CD4-positive, alpha-beta T cell (primary cell): ENCODE measurements at regions not wholly inside any gene's neighbourhood (a gene's known extent, or its start where the extent isn't known, plus 50 kb on each side); places are given as distances from the start of the nearest gene placed in this dataset.

ENCODE experiments used
- ATAC-seq: fragments of 200-7000 bp; cut with Tn5 transposase; one replicate; pipeline ENCODE4 v1.10.0; 2022; ENCODE audit warnings: mild to moderate bottlenecking; ENCODE audit not compliant: poor library complexity
- CTCF ChIA-PET: fragments of 350-600 bp; sonication (Branson Sonifier 250); formaldehyde crosslinking; loops from one replicate; lab custom pipeline; 2021; ENCODE audit warnings: antibody characterized with exemption, inconsistent platforms; lab: Charles Lee
- POLR2A ChIA-PET: fragments of 350-600 bp; sonication (Branson Sonifier 250); formaldehyde crosslinking; loops from one replicate; lab custom pipeline; 2021; ENCODE audit warnings: antibody characterized with exemption, inconsistent platforms; lab: Charles Lee
- DNase-seq, 14 experiments: peaks; one replicate each; pipeline ENCODE4 v3.0.0-alpha.2; 2013 to 2020; ENCODE audit warnings: mixed read lengths in 2 of 14
- H3K27ac ChIP-seq, 2 donors: one replicate each; pipeline versions ENCODE4 v1.5.1 to v1.7.0; 2013; ENCODE audit warnings: low read length in 2 of 2, low read depth in 1 of 2, mild to moderate bottlenecking in 1 of 2
- H3K27me3 ChIP-seq, 2 experiments: 1 replicate in 1 of 2; 2 replicates in 1 of 2; pipeline versions ENCODE4 v1.6.1 to v1.7.0; 2013; ENCODE audit warnings: low read length in 2 of 2, control low read depth in 1 of 2, mild to moderate bottlenecking in 1 of 2, moderate library complexity in 1 of 2; ENCODE audit not compliant: insufficient read depth in 2 of 2, control insufficient read depth in 1 of 2
- H3K36me3 ChIP-seq: one replicate; pipeline ENCODE4 v1.6.1; 2013; ENCODE audit warnings: low read length, control low read depth; ENCODE audit not compliant: insufficient read depth
- H3K4me1 ChIP-seq: one replicate; pipeline ENCODE4 v1.6.1; 2013; ENCODE audit warnings: low read length, control low read depth; ENCODE audit not compliant: insufficient read depth
- H3K4me3 ChIP-seq: one replicate; pipeline ENCODE4 v1.5.1; 2013; ENCODE audit warnings: mild to moderate bottlenecking, low read length, moderate library complexity
- H3K9me3 ChIP-seq, 2 experiments: 1 replicate in 1 of 2; 2 replicates in 1 of 2; pipeline versions ENCODE4 v1.6.1 to v1.7.0; 2013; ENCODE audit warnings: low read length in 2 of 2, mild to moderate bottlenecking in 2 of 2, control low read depth in 1 of 2, moderate library complexity in 1 of 2; ENCODE audit not compliant: control insufficient read depth in 1 of 2, insufficient read depth in 1 of 2
- H3K27ac Mint-ChIP-seq: one replicate; pipeline ENCODE4 v1.8.0; 2020; ENCODE audit warnings: mixed read lengths
- H3K27me3 Mint-ChIP-seq: one replicate; pipeline ENCODE4 v1.8.0; 2021; ENCODE audit warnings: mixed read lengths
- H3K36me3 Mint-ChIP-seq: one replicate; pipeline ENCODE4 v1.8.0; 2021; ENCODE audit warnings: low read depth, mixed read lengths
- H3K4me1 Mint-ChIP-seq: one replicate; pipeline ENCODE4 v1.8.0; 2021; ENCODE audit warnings: low read depth, mixed read lengths
- H3K4me3 Mint-ChIP-seq: one replicate; pipeline ENCODE4 v1.8.0; 2020; ENCODE audit warnings: mild to moderate bottlenecking, mixed read lengths
- H3K9me3 Mint-ChIP-seq: one replicate; pipeline ENCODE4 v1.8.0; 2020; ENCODE audit warnings: mixed read lengths
- CTCF ChIP-seq: fragments of 200-600 bp; IDR thresholded peaks from one replicate; pipeline ENCODE4 v1.8.0; 2022; ENCODE audit warnings: antibody characterized with exemption, mild to moderate bottlenecking
- intact Hi-C, 2 experiments: fragments of 100-400 bp; cut with DNase I in 1 of 2; cut with micrococcal nuclease in 1 of 2; formaldehyde crosslinking; loops; one replicate each; pipeline versions ENCODE4 v1.15.1 to v1.9.0; 2023 to 2025; cut with DNase I, micrococcal nuclease

- Histone ChIP-seq H3K27me3 (no peaks in the 10 kb centered on the region), H3K4me3 (no peak overlapping the region), H3K27ac (no peak overlapping the region), H3K9me3 (peaks cover 0 to 4% of the 10 kb centered on the region in 2 experiments), H3K4me1 (no peaks in the 10 kb centered on the region), H3K36me3 (no peaks in the 10 kb centered on the region)
- Mint-ChIP-seq H3K4me3 (no peak overlapping the region), H3K9me3 (peaks cover 21% of the 10 kb centered on the region), H3K27ac (no peak overlapping the region), H3K36me3 (no peaks in the 10 kb centered on the region), H3K4me1 (no peaks in the 10 kb centered on the region), H3K27me3 (no peaks in the 10 kb centered on the region)
- intact Hi-C loops: no loop called here
- POLR2A ChIA-PET: no interaction called here
- DNase-seq (no peak), ATAC-seq (no peak)
- no peak for TF ChIP-seq CTCF
- CTCF ChIA-PET: no interaction called here
Observed at GRCh38 chr18:28514699-28515098, 337.8 kb upstream of the CDH2 start.

- Histone ChIP-seq H3K9me3 (no peaks in the 10 kb centered on the region), H3K27ac (no peak overlapping the region), H3K4me3 (no peak overlapping the region), H3K36me3 (no peaks in the 10 kb centered on the region), H3K27me3 (no peaks in the 10 kb centered on the region), H3K4me1 (no peaks in the 10 kb centered on the region)
- H3K27me3 Mint-ChIP-seq: no peaks in the 10 kb centered on the region
- H3K36me3 Mint-ChIP-seq: no peaks in the 10 kb centered on the region
- no peak overlapping the region for H3K4me3 Mint-ChIP-seq
- ATAC-seq (no peak), DNase-seq (no peak)
- no peak overlapping the region for H3K27ac Mint-ChIP-seq
- no peaks in the 10 kb centered on the region for H3K4me1 Mint-ChIP-seq
- POLR2A ChIA-PET: no interaction called here
- intact Hi-C loops: no loop called here
- peaks cover 18% of the 10 kb centered on the region for H3K9me3 Mint-ChIP-seq
- CTCF ChIA-PET: no interaction called here
- TF ChIP-seq CTCF: no peak
Observed at GRCh38 chr18:28512357-28512756, 335.4 kb upstream of the CDH2 start.

- intact Hi-C loops: no loop called here
Observed at GRCh38 chr18:28511413-28511821, 334.5 kb upstream of the CDH2 start.

More at GRCh38 chr18:28511413-28511821, 334.5 kb upstream of the CDH2 start:
- H3K36me3 Mint-ChIP-seq: no peaks in the 10 kb centered on the region
- TF ChIP-seq CTCF: no peak
- POLR2A ChIA-PET: no interaction called here
- no peak overlapping the region for H3K27ac ChIP-seq
- no peaks in the 10 kb centered on the region for H3K4me1 Mint-ChIP-seq
- no peaks in the 10 kb centered on the region for H3K27me3 ChIP-seq
- peaks cover 16% of the 10 kb centered on the region for H3K9me3 Mint-ChIP-seq
- H3K9me3 ChIP-seq: no peaks in the 10 kb centered on the region
- H3K27ac Mint-ChIP-seq: no peak overlapping the region
- no peak overlapping the region for H3K4me3 Mint-ChIP-seq
- no peaks in the 10 kb centered on the region for H3K36me3 ChIP-seq
- ATAC-seq (no peak), DNase-seq (no peak)
- CTCF ChIA-PET: no interaction called here
- H3K4me3 ChIP-seq: no peak overlapping the region
- H3K27me3 Mint-ChIP-seq: no peaks in the 10 kb centered on the region
- no peaks in the 10 kb centered on the region for H3K4me1 ChIP-seq
